ENCODE measurements at regions not wholly inside any gene's neighbourhood (a gene's known extent, or its start where the extent isn't known, plus 50 kb on each side); places are given as distances from the start of the nearest gene placed in this dataset.

DNA sequence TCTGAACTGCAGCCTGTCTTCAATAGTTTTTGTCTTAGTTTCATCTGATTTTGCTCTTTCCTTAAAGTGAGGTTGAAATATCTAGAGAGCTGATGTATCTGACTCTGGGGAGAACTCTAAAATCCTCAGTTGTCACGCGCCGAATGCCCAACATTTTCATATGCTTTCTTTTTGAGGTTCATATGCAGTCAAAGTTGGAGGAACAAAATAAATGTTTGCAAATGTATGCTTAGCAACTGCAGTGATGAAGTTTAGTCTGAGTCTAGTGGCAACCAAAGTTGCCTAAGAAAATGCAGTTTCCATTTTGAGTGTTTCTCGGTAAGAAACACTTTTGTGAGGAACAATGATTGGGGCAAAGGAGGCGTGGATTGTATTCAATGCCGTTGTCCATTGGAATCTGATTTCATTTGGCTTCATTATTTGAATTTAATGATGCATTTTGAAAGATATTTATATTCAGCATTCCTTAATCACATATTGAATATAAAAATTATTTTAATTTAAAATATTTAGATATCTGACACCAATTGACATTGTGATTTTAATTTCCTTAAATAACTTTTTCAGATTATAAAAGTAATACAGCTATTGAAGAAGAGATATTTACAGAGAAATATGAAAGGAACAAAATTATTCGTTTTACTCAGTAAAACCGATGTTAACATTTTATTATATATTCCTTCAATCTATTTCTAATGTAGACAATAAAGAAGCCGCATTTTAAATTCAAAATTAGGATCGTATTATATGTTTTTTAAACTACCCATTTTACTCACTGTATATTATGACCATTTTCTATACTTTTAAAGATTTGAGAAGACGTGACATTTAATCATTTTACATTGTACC is 122.0 kb downstream of the PLEKHG1 start:
- TF ChIP-seq NFRKB (IDR thresholded peaks at IDR 0.05) (no peak), ZNF384 (IDR thresholded peaks at IDR 0.05) (no peak)
